Posterior cingulate gyrus (tissue), 11 donors: ENCODE measurements at regions not wholly inside any gene's neighbourhood (a gene's known extent, or its start where the extent isn't known, plus 50 kb on each side); places are given as distances from the start of the nearest gene placed in this dataset.

Source experiments
- DNase-seq, 10 donors: peaks; one replicate each; pipeline versions ENCODE4 v3.0.0 to v3.0.0-alpha.2; 2020 to 2021; ENCODE audit warnings: mixed read lengths in 3 of 10
- intact Hi-C: fragments of 100-400 bp; cut with DNase I; formaldehyde crosslinking; loops from one replicate; pipeline ENCODE4 v1.15.1; 2023

DNA sequence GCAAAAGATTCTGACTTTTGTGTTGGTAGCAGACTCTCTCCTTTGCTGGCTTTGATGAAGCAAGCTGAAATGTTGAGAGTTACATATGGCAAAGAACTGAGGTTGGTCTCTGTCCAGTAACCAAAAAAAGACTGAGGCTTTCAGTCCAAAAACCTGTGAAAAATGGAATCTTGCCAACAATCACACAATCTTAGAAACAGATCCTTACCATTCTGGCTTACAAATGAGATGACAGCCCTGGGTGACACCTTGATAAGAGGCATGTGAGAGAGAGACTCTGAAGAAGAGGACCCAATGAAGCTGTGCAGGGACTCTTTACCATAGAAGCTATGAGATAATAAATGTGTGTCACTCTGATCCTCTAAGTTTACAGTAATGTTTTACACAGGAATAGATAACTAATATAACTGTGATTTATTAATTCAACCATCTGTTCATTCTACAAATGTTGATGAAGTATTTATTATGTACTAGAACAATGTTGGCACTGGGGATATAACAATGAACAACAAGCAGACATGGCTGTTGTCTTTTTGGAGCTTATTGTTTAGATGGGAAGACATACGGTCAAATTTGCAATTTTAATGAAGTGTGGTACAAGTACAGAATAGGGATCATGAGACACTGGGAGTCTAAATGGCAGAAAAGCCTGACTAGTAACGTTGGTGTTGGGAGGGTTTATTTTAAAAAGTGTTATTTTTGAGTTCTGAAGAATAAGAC is 251.0 kb downstream of the OLFM3 start:
- intact Hi-C loops: no loop called here
- no peak for DNase-seq

DNA sequence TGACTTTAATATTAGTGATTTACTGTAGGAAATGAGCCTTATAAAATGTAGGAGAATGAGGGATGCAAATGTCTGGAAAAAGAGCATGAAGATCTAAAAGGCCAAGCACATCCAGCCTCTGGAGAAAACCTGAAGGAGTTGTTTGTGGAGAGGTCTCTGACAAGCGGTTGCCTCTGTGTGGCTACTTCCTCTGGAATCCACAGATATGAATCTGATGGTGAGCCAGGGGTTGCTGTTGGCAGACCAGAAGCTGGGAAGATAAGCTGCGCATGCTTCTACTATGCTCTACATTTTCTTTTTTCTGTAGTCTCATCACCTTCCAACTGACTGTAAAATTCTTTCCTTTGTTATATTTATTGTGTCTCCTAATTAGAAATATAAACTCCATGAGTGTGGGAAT is 248.6 kb downstream of the OLFM3 start:
- DNase-seq: no peak
- intact Hi-C loops: no loop called here
